GM12801 (cell line): ENCODE measurements at regions not wholly inside any gene's neighbourhood (a gene's known extent, or its start where the extent isn't known, plus 50 kb on each side); places are given as distances from the start of the nearest gene placed in this dataset.

Experiments
- TF ChIP-seq, protein P1 (sequence below): IDR thresholded peaks from one replicate; pipeline ENCODE4 v1.5.1; 2011; ENCODE audit warnings: control low read depth; ENCODE audit not compliant: insufficient read length; ENCODE audit errors: extremely low read depth

DNA sequence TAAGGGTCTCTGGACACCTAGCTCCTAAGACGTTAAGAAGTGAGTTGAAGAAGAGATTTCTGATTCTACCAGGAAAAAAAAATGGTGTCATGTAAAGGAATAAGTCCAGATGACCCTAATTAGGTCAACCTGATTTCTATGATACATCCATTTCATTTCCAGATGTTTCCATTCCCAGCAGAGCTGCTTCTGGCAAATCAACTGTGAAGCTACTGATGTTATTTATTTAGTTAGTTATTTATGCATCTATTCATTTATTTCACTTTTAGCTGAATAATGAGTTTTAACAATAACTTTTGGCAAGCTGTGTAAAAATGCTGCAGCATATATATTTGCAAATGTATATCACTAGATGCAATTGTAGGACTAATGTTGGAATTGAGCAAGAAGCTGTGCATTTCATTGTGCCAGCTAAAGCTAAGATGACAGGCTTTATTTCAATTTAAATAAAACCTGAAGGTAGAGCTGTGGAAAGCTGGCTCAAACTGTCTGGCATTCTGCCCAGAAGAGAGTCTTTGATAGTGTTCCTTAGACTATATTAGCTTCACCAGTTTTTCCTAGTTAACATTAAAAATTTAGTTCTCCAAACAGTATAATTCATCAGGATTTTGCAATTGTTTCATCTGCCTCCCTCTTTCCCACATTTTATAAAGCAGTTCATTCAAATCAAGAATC lies 1164.4 kb upstream of the ADGRL4 start:
- TF ChIP-seq, protein P1, sequence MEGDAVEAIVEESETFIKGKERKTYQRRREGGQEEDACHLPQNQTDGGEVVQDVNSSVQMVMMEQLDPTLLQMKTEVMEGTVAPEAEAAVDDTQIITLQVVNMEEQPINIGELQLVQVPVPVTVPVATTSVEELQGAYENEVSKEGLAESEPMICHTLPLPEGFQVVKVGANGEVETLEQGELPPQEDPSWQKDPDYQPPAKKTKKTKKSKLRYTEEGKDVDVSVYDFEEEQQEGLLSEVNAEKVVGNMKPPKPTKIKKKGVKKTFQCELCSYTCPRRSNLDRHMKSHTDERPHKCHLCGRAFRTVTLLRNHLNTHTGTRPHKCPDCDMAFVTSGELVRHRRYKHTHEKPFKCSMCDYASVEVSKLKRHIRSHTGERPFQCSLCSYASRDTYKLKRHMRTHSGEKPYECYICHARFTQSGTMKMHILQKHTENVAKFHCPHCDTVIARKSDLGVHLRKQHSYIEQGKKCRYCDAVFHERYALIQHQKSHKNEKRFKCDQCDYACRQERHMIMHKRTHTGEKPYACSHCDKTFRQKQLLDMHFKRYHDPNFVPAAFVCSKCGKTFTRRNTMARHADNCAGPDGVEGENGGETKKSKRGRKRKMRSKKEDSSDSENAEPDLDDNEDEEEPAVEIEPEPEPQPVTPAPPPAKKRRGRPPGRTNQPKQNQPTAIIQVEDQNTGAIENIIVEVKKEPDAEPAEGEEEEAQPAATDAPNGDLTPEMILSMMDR = no peak

DNA sequence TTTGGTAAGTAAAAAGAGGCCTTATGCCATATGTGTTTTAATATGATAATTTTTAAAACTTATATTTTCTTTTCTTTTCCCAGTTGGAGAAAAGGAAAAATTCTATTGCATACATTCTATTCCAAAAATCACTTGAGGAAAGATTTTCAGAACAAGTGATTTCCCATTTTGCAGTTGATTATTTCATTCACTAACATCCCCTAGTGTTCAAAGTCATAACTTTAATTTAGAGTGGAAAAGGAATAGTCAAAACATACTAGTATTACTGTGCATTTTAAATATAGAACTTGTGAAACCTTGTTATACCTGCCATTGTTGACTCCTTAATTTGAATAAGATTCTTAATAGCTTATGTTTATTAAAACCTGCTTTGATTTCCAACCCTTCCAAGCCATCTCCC lies 1157.6 kb upstream of the ADGRL4 start:
- TF ChIP-seq, protein P1 = no peak

DNA sequence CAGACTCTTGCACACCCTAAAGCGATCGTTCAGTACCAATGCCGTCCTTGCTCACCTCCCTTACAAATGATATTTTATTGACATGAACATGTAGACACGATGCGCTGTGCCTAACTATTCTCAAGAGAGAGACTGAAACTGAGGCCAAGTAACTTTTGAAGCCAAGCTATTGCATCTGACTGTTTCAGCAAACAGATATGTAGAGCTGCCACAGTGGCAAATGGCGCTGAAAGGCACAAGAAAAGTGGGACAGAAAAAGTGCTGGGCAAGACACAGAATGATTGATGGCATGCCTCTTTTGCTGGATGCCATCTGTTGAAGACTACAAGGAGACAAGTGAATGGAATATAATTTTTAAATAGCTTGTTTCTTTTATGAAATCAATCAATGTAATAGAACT lies 1157.2 kb upstream of the ADGRL4 start:
- TF ChIP-seq, protein P1 = no peak

DNA sequence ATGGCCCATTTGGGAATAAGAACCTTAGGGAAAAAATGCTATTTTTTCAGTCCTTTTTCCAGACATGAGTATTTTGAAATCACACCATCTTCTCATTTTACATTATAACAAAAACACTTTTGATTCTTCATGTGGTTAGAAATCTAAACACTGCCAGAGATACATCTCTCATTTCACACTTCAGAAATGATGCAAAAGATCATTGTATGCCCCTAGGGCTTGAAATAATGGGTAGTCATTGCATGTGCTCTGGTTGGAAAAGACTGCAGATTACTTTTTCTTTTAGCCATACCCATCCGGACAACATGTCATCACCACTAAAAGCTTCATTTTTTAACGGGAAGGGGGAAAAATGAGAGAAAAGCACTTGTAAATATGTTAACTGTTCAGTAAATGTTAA lies 1152.2 kb upstream of the ADGRL4 start:
- TF ChIP-seq, protein P1 = no peak

DNA sequence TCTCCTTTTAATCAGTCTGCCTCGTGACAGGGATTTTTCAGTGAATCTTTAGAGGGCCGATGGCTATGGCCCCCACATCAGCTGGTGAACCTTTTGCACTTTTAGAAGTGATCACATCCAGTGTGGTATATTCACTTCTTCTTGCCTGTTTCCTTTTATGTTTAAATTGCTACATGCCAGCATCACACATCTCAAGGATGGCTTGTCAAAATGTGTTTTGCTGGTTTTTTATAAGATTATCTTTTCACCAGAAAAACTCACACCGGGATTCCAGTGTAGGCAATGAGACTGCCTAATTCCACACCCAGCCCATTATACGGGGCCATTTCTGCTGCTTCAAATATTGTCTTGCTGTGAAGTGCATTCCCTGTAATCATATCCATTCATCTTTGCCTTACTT lies 1151.7 kb upstream of the ADGRL4 start:
- TF ChIP-seq, protein P1 = no peak

DNA sequence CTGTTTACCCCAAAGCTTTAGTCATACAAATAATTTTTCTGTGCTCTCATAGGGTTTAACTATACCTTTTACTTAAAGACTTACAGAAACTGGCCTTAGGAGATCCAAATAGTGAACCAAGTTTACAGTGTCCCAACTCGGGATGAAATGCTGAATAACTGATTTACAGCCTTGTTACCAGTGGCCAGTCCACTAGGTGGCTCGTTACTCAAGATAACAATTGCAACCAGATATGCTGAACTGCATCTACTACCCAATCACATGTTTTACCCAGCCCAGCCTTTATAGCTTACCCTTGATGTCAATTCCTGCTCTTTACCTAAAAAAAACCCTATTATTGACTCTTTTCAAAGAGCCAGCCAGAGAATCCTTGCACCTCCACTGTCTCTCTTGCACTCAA lies 1148.8 kb upstream of the ADGRL4 start:
- TF ChIP-seq, protein P1 = no peak

DNA sequence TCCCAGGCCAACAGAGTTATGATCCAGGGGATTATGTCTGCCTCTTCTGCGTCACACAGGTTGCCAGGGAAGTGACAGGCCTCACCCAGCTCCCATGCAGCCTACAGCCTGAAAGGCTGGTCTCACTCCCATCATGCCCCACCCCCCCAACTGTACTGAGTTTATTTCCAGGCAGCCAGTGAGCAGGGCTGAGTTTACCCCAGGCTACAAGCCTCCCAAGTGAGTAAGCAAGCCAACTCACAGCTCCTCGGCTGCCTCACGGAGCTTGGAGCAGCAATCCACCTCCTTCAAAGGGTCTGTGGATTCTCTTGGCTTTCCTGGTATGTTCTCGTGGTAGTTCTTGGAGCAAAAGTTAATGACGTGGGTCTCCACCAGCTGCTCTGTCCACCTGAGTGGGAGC lies 1147.6 kb upstream of the ADGRL4 start:
- TF ChIP-seq, protein P1 = no peak
